ENCODE measurements at regions not wholly inside any gene's neighbourhood (a gene's known extent, or its start where the extent isn't known, plus 50 kb on each side); places are given as distances from the start of the nearest gene placed in this dataset.

DNA sequence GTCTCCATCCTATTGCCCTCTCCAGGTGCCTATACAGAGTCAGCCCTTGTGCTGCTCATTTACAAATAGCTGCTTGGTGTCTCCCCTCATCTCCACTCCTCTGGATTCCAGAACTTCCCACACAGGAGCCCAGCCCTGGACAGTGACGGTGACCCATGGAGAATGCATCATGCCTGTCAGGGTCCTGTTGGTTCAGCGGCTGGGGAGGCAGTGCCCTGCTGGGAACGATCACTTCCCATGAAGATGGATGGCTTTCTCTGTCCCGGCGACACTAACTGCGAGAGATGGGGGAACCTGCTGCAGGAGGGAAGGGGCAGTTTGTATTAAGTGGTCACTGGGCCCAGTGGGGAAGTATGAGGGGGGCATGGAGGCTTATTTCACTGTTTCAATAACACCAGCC is 395.0 kb upstream of the TBX3 start:
- TF ChIP-seq CTCF (IDR thresholded peaks at IDR 0.05; ENCODE audit: low read length) (no peak), EZH2 (IDR thresholded peaks at IDR 0.05; ENCODE audit: borderline replicate concordance, low read length) (no peak)

Data from OCI-LY1 (cell line).